ENCODE measurements at regions not wholly inside any gene's neighbourhood (a gene's known extent, or its start where the extent isn't known, plus 50 kb on each side); places are given as distances from the start of the nearest gene placed in this dataset.

- Histone ChIP-seq H3K4me2 (ENCODE audit: low read length) (no peak overlapping the region), H3K27me3 (ENCODE audit: insufficient read depth, low read length) (no peaks in the 10 kb centered on the region), H2AFZ (ENCODE audit: low read depth, low read length) (no peak overlapping the region), H4K20me1 (ENCODE audit: insufficient read depth, low read length) (no peaks in the 10 kb centered on the region), H3K36me3 (ENCODE audit: insufficient read depth, low read length) (no peaks in the 10 kb centered on the region), H3K9me3 (ENCODE audit: insufficient read depth, low read depth, low read length) (no peaks in the 10 kb centered on the region), H3K4me1 (ENCODE audit: insufficient read depth, low read length) (no peaks in the 10 kb centered on the region), H3K4me3 (ENCODE audit: insufficient read depth, low read depth, low read length) (no peak overlapping the region), H3K9ac (ENCODE audit: low read length) (no peak overlapping the region), H3K27ac (ENCODE audit: low read depth, low read length) (no peak overlapping the region), H3K79me2 (ENCODE audit: insufficient read depth, low read length) (no peaks in the 10 kb centered on the region)
- H3K36me3 Mint-ChIP-seq (ENCODE audit: low read depth, unreplicated experiment), result no peaks in the 10 kb centered on the region
- H3K27me3 Mint-ChIP-seq (ENCODE audit: low read depth, unreplicated experiment), result peaks cover 4% of the 10 kb centered on the region
- no peak for FAIRE-seq
- TF ChIP-seq EZH2 (IDR thresholded peaks at IDR 0.05; ENCODE audit: insufficient read depth, low read length) (no peak), CTCF (IDR thresholded peaks at IDR 0.05; ENCODE audit: insufficient read depth, low read depth, low read length) (no peak)
- no peaks in the 10 kb centered on the region for H3K9me3 Mint-ChIP-seq (ENCODE audit: unreplicated experiment)
- no peak overlapping the region for H3K27ac Mint-ChIP-seq (ENCODE audit: unreplicated experiment)
- no peak overlapping the region for H3K4me3 Mint-ChIP-seq (ENCODE audit: unreplicated experiment)
- peak; percentile 42 for DNase-seq (ENCODE audit: low read depth)
- no peaks in the 10 kb centered on the region for H3K4me1 Mint-ChIP-seq (ENCODE audit: low read depth, unreplicated experiment)
These were observed 396.9 kb upstream of the TMTC1 start for GRCh38 chr12:30180602-30181001.

- H3K4me3 Mint-ChIP-seq (ENCODE audit: unreplicated experiment), result no peak overlapping the region
- Histone ChIP-seq H3K9ac (ENCODE audit: low read length) (no peak overlapping the region), H3K79me2 (ENCODE audit: insufficient read depth, low read length) (no peaks in the 10 kb centered on the region), H3K4me1 (ENCODE audit: insufficient read depth, low read length) (no peaks in the 10 kb centered on the region), H3K4me2 (ENCODE audit: low read length) (no peak overlapping the region), H3K4me3 (ENCODE audit: insufficient read depth, low read depth, low read length) (no peak overlapping the region), H2AFZ (ENCODE audit: low read depth, low read length) (no peak overlapping the region), H3K36me3 (ENCODE audit: insufficient read depth, low read length) (no peaks in the 10 kb centered on the region), H3K27ac (ENCODE audit: low read depth, low read length) (no peak overlapping the region), H3K9me3 (ENCODE audit: insufficient read depth, low read depth, low read length) (no peaks in the 10 kb centered on the region), H4K20me1 (ENCODE audit: insufficient read depth, low read length) (no peaks in the 10 kb centered on the region), H3K27me3 (ENCODE audit: insufficient read depth, low read length) (no peaks in the 10 kb centered on the region)
- H3K4me1 Mint-ChIP-seq (ENCODE audit: low read depth, unreplicated experiment), result no peaks in the 10 kb centered on the region
- no peak overlapping the region for H3K27ac Mint-ChIP-seq (ENCODE audit: unreplicated experiment)
- H3K36me3 Mint-ChIP-seq (ENCODE audit: low read depth, unreplicated experiment), result no peaks in the 10 kb centered on the region
- TF ChIP-seq CTCF (IDR thresholded peaks at IDR 0.05; ENCODE audit: insufficient read depth, low read depth, low read length) (no peak), EZH2 (IDR thresholded peaks at IDR 0.05; ENCODE audit: insufficient read depth, low read length) (no peak)
- peaks cover 4% of the 10 kb centered on the region for H3K27me3 Mint-ChIP-seq (ENCODE audit: low read depth, unreplicated experiment)
- DNase-seq (ENCODE audit: low read depth) (no peak), FAIRE-seq (no peak)
- H3K9me3 Mint-ChIP-seq (ENCODE audit: unreplicated experiment), result no peaks in the 10 kb centered on the region
These were observed 395.2 kb upstream of the TMTC1 start for GRCh38 chr12:30178916-30179315.

- Histone ChIP-seq H3K27me3 (ENCODE audit: insufficient read depth, low read length) (peaks cover 23% of the 10 kb centered on the region), H3K4me2 (ENCODE audit: low read length) (peak overlapping the region; percentile 41), H3K4me3 (ENCODE audit: insufficient read depth, low read depth, low read length) (no peak overlapping the region), H3K27ac (ENCODE audit: low read depth, low read length) (no peak overlapping the region), H2AFZ (ENCODE audit: low read depth, low read length) (no peak overlapping the region), H3K9ac (ENCODE audit: low read length) (no peak overlapping the region), H3K36me3 (ENCODE audit: insufficient read depth, low read length) (no peaks in the 10 kb centered on the region), H3K9me3 (ENCODE audit: insufficient read depth, low read depth, low read length) (no peaks in the 10 kb centered on the region), H4K20me1 (ENCODE audit: insufficient read depth, low read length) (no peaks in the 10 kb centered on the region), H3K4me1 (ENCODE audit: insufficient read depth, low read length) (no peaks in the 10 kb centered on the region), H3K79me2 (ENCODE audit: insufficient read depth, low read length) (no peaks in the 10 kb centered on the region)
- Mint-ChIP-seq H3K27me3 (ENCODE audit: low read depth, unreplicated experiment) (peaks cover 25% of the 10 kb centered on the region), H3K36me3 (ENCODE audit: low read depth, unreplicated experiment) (no peaks in the 10 kb centered on the region), H3K4me1 (ENCODE audit: low read depth, unreplicated experiment) (no peaks in the 10 kb centered on the region), H3K4me3 (ENCODE audit: unreplicated experiment) (no peak overlapping the region), H3K27ac (ENCODE audit: unreplicated experiment) (no peak overlapping the region), H3K9me3 (ENCODE audit: unreplicated experiment) (peaks cover 4% of the 10 kb centered on the region)
- DNase-seq (ENCODE audit: low read depth) (no peak), FAIRE-seq (no peak)
- TF ChIP-seq EZH2 (IDR thresholded peaks at IDR 0.05; ENCODE audit: insufficient read depth, low read length), result no peak
- TF ChIP-seq CTCF (IDR thresholded peaks at IDR 0.05; ENCODE audit: insufficient read depth, low read depth, low read length), result no peak
These were observed 386.3 kb upstream of the TMTC1 start for GRCh38 chr12:30169839-30170591.
